ENCODE measurements at regions not wholly inside any gene's neighbourhood (a gene's known extent, or its start where the extent isn't known, plus 50 kb on each side); places are given as distances from the start of the nearest gene placed in this dataset.

GRCh38 chr10:109127363-109127762 is 795.9 kb downstream of the XPNPEP1 start:
- no peaks in the 10 kb centered on the region for H3K36me3 Mint-ChIP-seq (ENCODE audit: low read depth)
- no peaks in the 10 kb centered on the region for H3K4me1 Mint-ChIP-seq (ENCODE audit: low read depth)
- DNase-seq = no peak
- H3K27ac Mint-ChIP-seq = no peak overlapping the region
- no peaks in the 10 kb centered on the region for H3K27me3 Mint-ChIP-seq
- H3K4me3 Mint-ChIP-seq = no peak overlapping the region
- peaks cover 15% of the 10 kb centered on the region for H3K9me3 Mint-ChIP-seq

GRCh38 chr10:109126541-109126940 is 796.8 kb downstream of the XPNPEP1 start:
- H3K9me3 Mint-ChIP-seq = peaks cover 15% of the 10 kb centered on the region
- DNase-seq = no peak
- no peaks in the 10 kb centered on the region for H3K27me3 Mint-ChIP-seq
- no peaks in the 10 kb centered on the region for H3K36me3 Mint-ChIP-seq (ENCODE audit: low read depth)
- H3K4me1 Mint-ChIP-seq (ENCODE audit: low read depth) = no peaks in the 10 kb centered on the region
- no peak overlapping the region for H3K4me3 Mint-ChIP-seq
- no peak overlapping the region for H3K27ac Mint-ChIP-seq

GRCh38 chr10:109126016-109126415 is 797.3 kb downstream of the XPNPEP1 start:
- no peaks in the 10 kb centered on the region for H3K4me1 Mint-ChIP-seq (ENCODE audit: low read depth)
- H3K9me3 Mint-ChIP-seq = peaks cover 15% of the 10 kb centered on the region
- H3K4me3 Mint-ChIP-seq = no peak overlapping the region
- no peaks in the 10 kb centered on the region for H3K27me3 Mint-ChIP-seq
- DNase-seq = no peak
- no peak overlapping the region for H3K27ac Mint-ChIP-seq
- no peaks in the 10 kb centered on the region for H3K36me3 Mint-ChIP-seq (ENCODE audit: low read depth)

GRCh38 chr10:109115179-109115578 is 808.1 kb downstream of the XPNPEP1 start:
- no peak overlapping the region for H3K27ac Mint-ChIP-seq

GRCh38 chr10:109114579-109114978 is 808.7 kb downstream of the XPNPEP1 start:
- H3K27me3 Mint-ChIP-seq = no peaks in the 10 kb centered on the region
- H3K4me3 Mint-ChIP-seq = no peak overlapping the region
- H3K36me3 Mint-ChIP-seq (ENCODE audit: low read depth) = no peaks in the 10 kb centered on the region
- DNase-seq = no peak
- H3K4me1 Mint-ChIP-seq (ENCODE audit: low read depth) = no peaks in the 10 kb centered on the region
- H3K9me3 Mint-ChIP-seq = peaks cover 13% of the 10 kb centered on the region
- H3K27ac Mint-ChIP-seq = no peak overlapping the region

More at GRCh38 chr10:109115179-109115578, 808.1 kb downstream of the XPNPEP1 start:
- Mint-ChIP-seq H3K9me3 (peaks cover 13% of the 10 kb centered on the region), H3K27me3 (no peaks in the 10 kb centered on the region), H3K36me3 (ENCODE audit: low read depth) (no peaks in the 10 kb centered on the region), H3K4me1 (ENCODE audit: low read depth) (no peaks in the 10 kb centered on the region), H3K4me3 (no peak overlapping the region)
- no peak for DNase-seq

GRCh38 chr10:109106604-109107003 is 816.7 kb downstream of the XPNPEP1 start:
- no peaks in the 10 kb centered on the region for H3K4me1 Mint-ChIP-seq (ENCODE audit: low read depth)
- no peak for DNase-seq
- H3K27ac Mint-ChIP-seq = no peak overlapping the region
- no peak overlapping the region for H3K4me3 Mint-ChIP-seq
- peaks cover 2% of the 10 kb centered on the region for H3K9me3 Mint-ChIP-seq
- H3K36me3 Mint-ChIP-seq (ENCODE audit: low read depth) = no peaks in the 10 kb centered on the region
- H3K27me3 Mint-ChIP-seq = no peaks in the 10 kb centered on the region

GRCh38 chr10:109105725-109106124 is 817.6 kb downstream of the XPNPEP1 start:
- Mint-ChIP-seq H3K36me3 (ENCODE audit: low read depth) (no peaks in the 10 kb centered on the region), H3K4me1 (ENCODE audit: low read depth) (no peaks in the 10 kb centered on the region), H3K27me3 (no peaks in the 10 kb centered on the region), H3K4me3 (no peak overlapping the region), H3K27ac (no peak overlapping the region), H3K9me3 (peaks cover 2% of the 10 kb centered on the region)
- DNase-seq = no peak

GRCh38 chr10:109104806-109105205 is 818.5 kb downstream of the XPNPEP1 start:
- no peaks in the 10 kb centered on the region for H3K36me3 Mint-ChIP-seq (ENCODE audit: low read depth)
- H3K4me3 Mint-ChIP-seq = no peak overlapping the region
- no peak overlapping the region for H3K27ac Mint-ChIP-seq
- H3K27me3 Mint-ChIP-seq = no peaks in the 10 kb centered on the region
- H3K9me3 Mint-ChIP-seq = peaks cover 2% of the 10 kb centered on the region
- no peak for DNase-seq
- no peaks in the 10 kb centered on the region for H3K4me1 Mint-ChIP-seq (ENCODE audit: low read depth)

GRCh38 chr10:109103278-109103677 is 820.0 kb downstream of the XPNPEP1 start:
- Mint-ChIP-seq H3K4me1 (ENCODE audit: low read depth) (no peaks in the 10 kb centered on the region), H3K36me3 (ENCODE audit: low read depth) (no peaks in the 10 kb centered on the region), H3K9me3 (peaks cover 2% of the 10 kb centered on the region), H3K4me3 (no peak overlapping the region), H3K27me3 (no peaks in the 10 kb centered on the region), H3K27ac (no peak overlapping the region)
- no peak for DNase-seq

- Mint-ChIP-seq H3K36me3 (ENCODE audit: low read depth) (no peaks in the 10 kb centered on the region), H3K4me1 (ENCODE audit: low read depth) (no peaks in the 10 kb centered on the region), H3K9me3 (peaks cover 14% of the 10 kb centered on the region), H3K4me3 (no peak overlapping the region), H3K27ac (no peak overlapping the region), H3K27me3 (no peaks in the 10 kb centered on the region)
- DNase-seq = no peak
Observed at GRCh38 chr10:109089779-109090178, 833.5 kb downstream of the XPNPEP1 start.

- Mint-ChIP-seq H3K4me1 (ENCODE audit: low read depth) (no peaks in the 10 kb centered on the region), H3K36me3 (ENCODE audit: low read depth) (no peaks in the 10 kb centered on the region), H3K27ac (no peak overlapping the region), H3K4me3 (no peak overlapping the region), H3K9me3 (peaks cover 11% of the 10 kb centered on the region), H3K27me3 (no peaks in the 10 kb centered on the region)
- no peak for DNase-seq
Observed at GRCh38 chr10:109071539-109071938, 851.8 kb downstream of the XPNPEP1 start.

GRCh38 chr10:109070492-109070891 is 852.8 kb downstream of the XPNPEP1 start:
- H3K27ac Mint-ChIP-seq = no peak overlapping the region
- DNase-seq = no peak
- H3K9me3 Mint-ChIP-seq = peaks cover 10% of the 10 kb centered on the region
- H3K4me1 Mint-ChIP-seq (ENCODE audit: low read depth) = no peaks in the 10 kb centered on the region
- H3K36me3 Mint-ChIP-seq (ENCODE audit: low read depth) = no peaks in the 10 kb centered on the region
- no peak overlapping the region for H3K4me3 Mint-ChIP-seq
- no peaks in the 10 kb centered on the region for H3K27me3 Mint-ChIP-seq

- Mint-ChIP-seq H3K36me3 (ENCODE audit: low read depth) (no peaks in the 10 kb centered on the region), H3K27me3 (no peaks in the 10 kb centered on the region), H3K27ac (no peak overlapping the region), H3K4me3 (no peak overlapping the region), H3K4me1 (ENCODE audit: low read depth) (no peaks in the 10 kb centered on the region), H3K9me3 (peaks cover 14% of the 10 kb centered on the region)
- no peak for DNase-seq
Observed at GRCh38 chr10:109067031-109067430, 856.3 kb downstream of the XPNPEP1 start.

- Mint-ChIP-seq H3K4me1 (ENCODE audit: low read depth) (no peaks in the 10 kb centered on the region), H3K9me3 (peaks cover 16% of the 10 kb centered on the region), H3K4me3 (no peak overlapping the region), H3K36me3 (ENCODE audit: low read depth) (no peaks in the 10 kb centered on the region), H3K27me3 (no peaks in the 10 kb centered on the region), H3K27ac (no peak overlapping the region)
- no peak for DNase-seq
Observed at GRCh38 chr10:109065821-109066220, 857.5 kb downstream of the XPNPEP1 start.

- DNase-seq = no peak
- H3K27me3 Mint-ChIP-seq = no peaks in the 10 kb centered on the region
- no peaks in the 10 kb centered on the region for H3K36me3 Mint-ChIP-seq (ENCODE audit: low read depth)
- H3K4me3 Mint-ChIP-seq = no peak overlapping the region
- no peaks in the 10 kb centered on the region for H3K4me1 Mint-ChIP-seq (ENCODE audit: low read depth)
- H3K9me3 Mint-ChIP-seq = peaks cover 9% of the 10 kb centered on the region
- H3K27ac Mint-ChIP-seq = no peak overlapping the region
Observed at GRCh38 chr10:109062371-109062770, 860.9 kb downstream of the XPNPEP1 start.

- no peaks in the 10 kb centered on the region for H3K27me3 Mint-ChIP-seq
- H3K36me3 Mint-ChIP-seq (ENCODE audit: low read depth) = no peaks in the 10 kb centered on the region
- no peaks in the 10 kb centered on the region for H3K4me1 Mint-ChIP-seq (ENCODE audit: low read depth)
- H3K27ac Mint-ChIP-seq = no peak overlapping the region
- H3K4me3 Mint-ChIP-seq = no peak overlapping the region
- no peak for DNase-seq
- H3K9me3 Mint-ChIP-seq = peaks cover 3% of the 10 kb centered on the region
Observed at GRCh38 chr10:109055243-109055642, 868.1 kb downstream of the XPNPEP1 start.
